Body of pancreas (tissue), 4 donors: ENCODE measurements at regions not wholly inside any gene's neighbourhood (a gene's known extent, or its start where the extent isn't known, plus 50 kb on each side); places are given as distances from the start of the nearest gene placed in this dataset.

Experiments
- POLR2A ChIP-seq, 3 donors: fragments of 450-650 bp; IDR thresholded peaks; one replicate each; pipeline ENCODE4 v1.6.1; 2016; ENCODE audit warnings: antibody characterized with exemption in 3 of 3, mild to moderate bottlenecking in 2 of 3
- TF ChIP-seq, protein P1 (sequence below), 7 experiments: fragments of 450-650 bp in 4 of 7; fragments of 200-600 bp in 3 of 7; sonication (generic) in 3 of 7; IDR thresholded peaks; one replicate each; pipeline ENCODE4 v1.5.1; 2016 to 2019; ENCODE audit warnings: antibody characterized with exemption in 7 of 7

DNA sequence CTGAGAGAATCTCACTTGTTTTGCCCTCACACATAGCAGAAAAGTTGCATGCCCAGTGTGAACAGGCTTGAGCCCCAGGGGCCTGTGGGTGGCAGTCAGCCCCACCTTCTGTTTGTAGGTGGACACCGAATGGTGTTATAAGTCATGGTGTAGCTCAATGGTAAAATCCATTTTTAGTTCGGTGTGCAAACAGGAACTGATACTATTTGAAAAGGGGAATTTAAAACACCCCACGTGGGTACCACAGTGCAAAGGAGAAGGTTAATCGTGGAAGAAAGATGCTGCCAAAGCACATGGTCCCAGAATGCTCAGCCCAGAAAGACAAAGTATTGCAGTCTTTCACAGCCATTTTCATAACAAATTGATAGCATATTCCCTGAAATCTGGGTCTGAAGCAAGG, 71.8 kb upstream of the GZMB start:
- no peak for TF ChIP-seq POLR2A (IDR thresholded peaks at IDR 0.05)
- TF ChIP-seq, protein P1, sequence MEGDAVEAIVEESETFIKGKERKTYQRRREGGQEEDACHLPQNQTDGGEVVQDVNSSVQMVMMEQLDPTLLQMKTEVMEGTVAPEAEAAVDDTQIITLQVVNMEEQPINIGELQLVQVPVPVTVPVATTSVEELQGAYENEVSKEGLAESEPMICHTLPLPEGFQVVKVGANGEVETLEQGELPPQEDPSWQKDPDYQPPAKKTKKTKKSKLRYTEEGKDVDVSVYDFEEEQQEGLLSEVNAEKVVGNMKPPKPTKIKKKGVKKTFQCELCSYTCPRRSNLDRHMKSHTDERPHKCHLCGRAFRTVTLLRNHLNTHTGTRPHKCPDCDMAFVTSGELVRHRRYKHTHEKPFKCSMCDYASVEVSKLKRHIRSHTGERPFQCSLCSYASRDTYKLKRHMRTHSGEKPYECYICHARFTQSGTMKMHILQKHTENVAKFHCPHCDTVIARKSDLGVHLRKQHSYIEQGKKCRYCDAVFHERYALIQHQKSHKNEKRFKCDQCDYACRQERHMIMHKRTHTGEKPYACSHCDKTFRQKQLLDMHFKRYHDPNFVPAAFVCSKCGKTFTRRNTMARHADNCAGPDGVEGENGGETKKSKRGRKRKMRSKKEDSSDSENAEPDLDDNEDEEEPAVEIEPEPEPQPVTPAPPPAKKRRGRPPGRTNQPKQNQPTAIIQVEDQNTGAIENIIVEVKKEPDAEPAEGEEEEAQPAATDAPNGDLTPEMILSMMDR (IDR thresholded peaks at IDR 0.05) = no peak
